Glomerular endothelial cell (primary cell): ENCODE measurements at regions not wholly inside any gene's neighbourhood (a gene's known extent, or its start where the extent isn't known, plus 50 kb on each side); places are given as distances from the start of the nearest gene placed in this dataset.

Source experiments
- DNase-seq: peaks from one replicate; pipeline ENCODE4 v3.0.0-alpha.2; 2011; ENCODE audit warnings: low read depth, low spot score; ENCODE audit errors: extremely low read depth

DNA sequence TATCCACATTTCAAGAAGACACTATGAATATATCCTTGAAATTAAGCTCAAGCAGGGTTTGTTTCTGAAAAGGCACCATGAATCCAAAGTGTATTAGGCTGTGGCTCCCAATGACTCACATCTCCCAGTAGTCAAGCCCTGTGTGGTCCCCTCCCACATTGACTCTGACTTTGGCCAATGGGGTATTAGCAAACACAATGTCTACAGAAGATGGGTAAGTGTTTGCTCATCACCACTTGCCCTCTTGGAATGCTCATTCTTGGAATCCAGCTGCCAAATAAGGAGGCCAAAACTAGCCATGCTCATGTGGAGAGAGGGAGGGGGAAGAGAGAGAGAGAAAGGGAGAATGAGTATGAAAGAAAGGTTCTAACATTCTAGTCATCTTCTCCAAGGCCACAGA is 490.0 kb downstream of the TXNL1 start:
- no peak for DNase-seq

DNA sequence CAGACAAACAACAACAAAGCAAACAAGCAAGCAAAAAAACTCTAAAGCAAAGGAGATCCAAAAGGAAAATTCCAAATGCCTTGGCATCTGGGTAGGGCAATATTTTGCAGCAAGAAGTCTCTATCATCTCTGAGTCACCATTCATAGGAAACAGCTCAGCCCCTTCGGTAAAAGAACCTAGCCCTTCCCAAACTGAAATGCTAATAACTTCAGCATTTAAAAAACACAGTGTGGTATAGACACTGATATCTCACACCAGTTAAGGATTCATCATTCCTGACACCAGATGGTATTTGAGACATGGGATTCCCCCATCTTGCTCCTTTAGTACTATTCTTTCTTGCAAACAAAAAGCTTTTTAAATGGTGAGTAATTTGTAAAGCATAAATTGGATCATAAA is 491.8 kb downstream of the TXNL1 start:
- DNase-seq, result no peak

- no peak for DNase-seq
These were observed 496.4 kb downstream of the TXNL1 start for GRCh38 chr18:56142001-56142400.

DNA sequence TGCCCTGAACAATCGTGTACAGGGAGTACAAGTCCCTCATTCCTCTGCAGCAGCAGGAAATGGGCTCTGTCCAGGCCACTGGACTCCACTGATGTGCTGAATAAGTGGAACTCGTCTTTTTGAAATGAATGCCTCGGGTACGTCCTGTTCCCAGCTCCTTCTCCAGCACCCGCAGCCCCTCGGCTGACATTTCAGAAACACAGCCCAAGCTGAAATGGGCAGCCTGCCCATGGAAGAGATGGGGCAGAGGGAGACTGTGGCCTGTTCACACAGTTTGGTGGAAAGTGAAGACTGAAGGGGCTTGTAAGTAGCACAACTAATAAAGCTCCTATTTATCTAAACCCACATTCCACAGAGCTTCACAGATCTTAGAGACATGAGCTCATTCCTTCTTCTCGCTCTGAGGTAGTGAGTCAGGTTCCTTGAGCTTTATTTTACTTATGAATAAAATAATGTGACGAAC is 498.6 kb downstream of the TXNL1 start:
- no peak for DNase-seq

GRCh38 chr18:56139372-56139771 is 499.0 kb downstream of the TXNL1 start:
- DNase-seq, result no peak

- no peak for DNase-seq
These were observed 502.3 kb downstream of the TXNL1 start for GRCh38 chr18:56136105-56136504.

DNA sequence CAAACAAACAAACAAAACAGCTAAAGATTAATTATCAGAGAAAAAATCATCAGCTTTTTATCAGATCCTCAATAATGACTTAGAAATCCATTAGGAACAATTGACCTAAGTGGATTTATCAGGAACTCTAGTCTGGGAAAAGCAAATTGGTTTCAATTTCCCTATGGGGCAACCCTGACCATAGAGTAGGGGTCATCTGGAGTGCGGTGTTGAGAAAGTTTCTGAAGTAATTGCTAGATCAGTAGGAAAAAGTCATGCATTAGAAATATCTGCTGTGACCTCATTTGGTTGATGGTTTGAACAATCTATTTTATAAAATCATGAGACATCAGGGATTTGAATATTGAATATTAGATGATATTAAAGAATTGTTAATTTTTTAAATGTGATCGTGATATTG is 507.9 kb downstream of the TXNL1 start:
- DNase-seq, result no peak

DNA sequence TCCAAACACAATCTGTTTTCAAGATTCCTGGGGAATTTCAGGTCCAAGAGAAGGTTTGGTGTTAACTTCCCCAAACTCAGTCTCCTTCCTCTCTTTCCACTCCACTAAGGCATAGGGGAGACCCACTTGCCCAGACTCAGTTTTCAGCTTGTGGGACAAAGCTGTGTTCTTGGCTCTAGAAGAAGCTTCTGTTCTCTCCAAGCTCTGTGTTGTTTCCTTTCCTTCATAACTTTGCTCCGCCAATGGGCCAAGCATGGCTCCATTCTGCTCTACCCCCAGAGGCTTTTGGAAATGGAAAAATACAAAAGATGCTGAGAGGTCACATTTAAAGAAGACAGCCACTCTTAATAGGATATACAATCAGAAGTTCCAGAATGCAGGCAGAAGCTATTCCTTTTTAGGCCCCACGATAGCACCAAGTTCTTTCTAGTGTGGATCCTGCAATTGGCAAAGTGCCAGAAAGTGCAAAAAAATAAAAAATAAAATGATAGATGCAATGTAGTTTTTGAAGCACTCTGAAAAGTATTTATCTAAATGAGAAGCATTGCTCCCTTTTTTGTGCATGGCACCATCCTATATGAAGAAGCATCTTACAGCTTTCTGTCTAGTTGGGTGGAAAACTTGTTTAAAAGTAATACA is 510.1 kb downstream of the TXNL1 start:
- DNase-seq, result no peak

GRCh38 chr18:56127322-56128099 is 510.9 kb downstream of the TXNL1 start:
- DNase-seq, result no peak

DNA sequence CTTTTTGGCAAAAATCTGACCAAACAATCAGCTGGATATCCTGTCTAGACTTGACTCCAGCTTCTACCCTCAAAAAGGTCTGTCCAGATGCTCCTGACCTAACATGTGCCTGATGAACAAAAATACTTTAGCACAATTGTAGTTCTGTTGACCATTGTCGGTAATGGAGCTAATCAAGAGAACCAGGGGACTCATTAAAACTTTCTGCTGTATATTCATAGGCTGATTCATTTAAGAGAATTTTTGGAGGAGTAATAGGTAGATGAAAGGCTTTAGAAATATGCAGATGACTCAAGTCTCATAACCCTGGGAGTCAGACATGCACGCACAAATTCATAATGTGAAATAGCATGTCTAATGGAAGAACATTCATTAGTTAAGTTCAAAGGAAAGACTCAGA is 514.2 kb downstream of the TXNL1 start:
- DNase-seq, result no peak

- no peak for DNase-seq
These were observed 516.7 kb downstream of the TXNL1 start for GRCh38 chr18:56121669-56122068.

DNA sequence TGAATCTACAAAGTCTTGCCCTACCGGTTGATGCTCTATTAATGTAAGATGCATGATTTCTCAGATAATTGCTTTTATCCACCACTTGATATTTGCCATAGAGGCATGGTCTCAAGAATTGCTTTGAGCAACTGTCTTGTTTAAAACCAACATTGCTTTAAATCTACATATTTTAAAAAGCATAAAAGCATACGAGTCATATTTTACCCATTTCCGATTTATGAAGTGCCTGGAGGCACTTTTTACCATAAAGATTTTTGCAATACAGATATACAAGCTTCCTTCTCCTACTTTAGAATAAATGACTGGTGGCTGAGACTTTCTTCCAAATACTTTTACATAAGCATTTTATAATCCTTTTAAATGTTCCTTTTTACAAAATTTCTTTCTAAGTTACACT is 517.6 kb downstream of the TXNL1 start:
- no peak for DNase-seq

DNA sequence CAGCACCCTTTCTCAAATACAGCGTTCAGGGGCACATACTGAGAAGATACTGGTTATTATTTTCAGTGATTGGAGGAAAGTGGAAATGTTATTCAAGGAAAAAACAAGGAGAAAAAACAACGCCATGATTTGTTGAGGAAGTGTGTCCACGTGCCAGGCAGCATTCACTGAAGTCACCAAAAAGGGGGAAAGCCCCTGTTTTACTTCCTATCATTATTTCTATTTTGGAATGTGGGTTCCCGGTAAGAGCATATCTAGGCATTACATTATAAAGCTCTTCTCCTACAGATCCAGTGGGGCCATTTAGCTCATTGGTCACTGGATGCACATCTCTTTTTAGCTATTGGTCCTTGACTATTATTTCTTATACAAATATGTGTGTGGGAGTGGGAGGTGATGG is 518.7 kb downstream of the TXNL1 start:
- DNase-seq, result no peak

- no peak for DNase-seq
These were observed 520.0 kb downstream of the TXNL1 start for GRCh38 chr18:56118422-56118821.

- DNase-seq, result no peak
These were observed 523.0 kb downstream of the TXNL1 start for GRCh38 chr18:56115071-56116015.

DNA sequence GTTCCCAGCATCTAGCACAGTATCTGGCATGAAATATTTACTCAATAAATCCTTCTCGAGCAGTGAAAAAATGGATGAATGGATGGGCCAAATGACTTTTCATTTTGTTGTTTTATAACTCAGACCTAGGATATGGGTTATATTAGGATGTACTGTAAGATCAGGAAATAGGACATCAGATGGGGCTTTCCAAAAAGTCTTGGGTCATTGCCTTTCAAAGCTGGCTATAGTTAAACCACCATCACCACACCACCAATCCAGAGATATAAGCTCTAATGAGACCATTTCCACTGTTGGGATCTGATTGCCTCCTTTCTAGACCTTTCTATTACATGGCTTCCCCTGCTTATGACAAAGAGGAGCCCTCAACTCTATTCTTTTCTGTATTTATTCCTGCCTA is 525.0 kb upstream of the TCF4 start:
- DNase-seq, result no peak

DNA sequence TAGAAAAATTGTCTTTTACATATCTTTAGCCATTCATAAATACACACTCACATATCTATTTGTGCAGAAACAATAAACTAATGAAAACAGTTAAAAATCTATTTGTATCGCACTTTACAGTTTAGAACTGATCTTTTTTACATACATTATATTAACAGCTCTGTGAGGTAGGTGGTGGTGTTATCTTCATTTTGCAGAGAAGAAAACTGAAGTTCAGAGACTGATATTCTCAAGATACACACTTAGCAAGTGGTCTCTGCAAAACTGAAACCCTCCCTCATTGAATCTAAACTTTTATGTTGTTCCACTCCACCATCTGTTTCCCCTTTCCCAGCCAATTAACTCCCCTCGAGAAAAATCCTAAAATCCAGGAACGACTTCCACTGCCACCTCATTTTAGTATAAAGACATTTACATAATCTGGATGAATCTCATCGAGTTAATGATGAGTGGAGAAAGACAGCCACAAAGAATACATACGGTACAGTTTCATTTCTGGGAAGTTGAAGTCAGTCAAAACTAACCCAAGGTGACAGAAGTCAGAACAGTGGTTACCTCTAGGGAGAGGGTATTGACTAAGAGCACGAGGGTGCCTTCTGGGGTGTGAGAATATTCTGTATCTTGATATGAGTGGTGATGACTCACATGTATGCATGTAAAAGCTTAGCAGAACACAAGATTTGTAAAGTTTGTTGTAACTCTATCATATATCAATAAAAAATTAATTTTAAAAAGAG is 524.2 kb upstream of the TCF4 start:
- no peak for DNase-seq

DNA sequence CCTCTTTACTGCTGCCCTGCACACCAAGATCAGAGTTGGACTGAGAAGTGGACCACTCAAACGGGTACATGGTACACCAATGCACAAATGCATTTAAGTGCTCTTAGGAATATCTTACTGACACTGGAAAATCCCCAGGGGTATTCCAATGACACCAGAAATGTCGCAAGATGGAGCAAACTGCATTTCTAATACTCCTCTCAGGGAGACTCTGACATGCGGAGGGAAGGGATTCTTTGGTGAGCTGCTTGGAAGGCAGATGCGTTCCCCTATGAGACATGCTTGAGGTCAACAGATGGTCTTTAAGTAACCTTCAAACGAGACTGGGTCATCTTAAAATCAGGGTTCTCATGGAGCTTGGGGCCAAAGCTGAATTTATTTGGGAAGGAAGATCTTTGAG is 521.8 kb upstream of the TCF4 start:
- DNase-seq, result no peak

DNA sequence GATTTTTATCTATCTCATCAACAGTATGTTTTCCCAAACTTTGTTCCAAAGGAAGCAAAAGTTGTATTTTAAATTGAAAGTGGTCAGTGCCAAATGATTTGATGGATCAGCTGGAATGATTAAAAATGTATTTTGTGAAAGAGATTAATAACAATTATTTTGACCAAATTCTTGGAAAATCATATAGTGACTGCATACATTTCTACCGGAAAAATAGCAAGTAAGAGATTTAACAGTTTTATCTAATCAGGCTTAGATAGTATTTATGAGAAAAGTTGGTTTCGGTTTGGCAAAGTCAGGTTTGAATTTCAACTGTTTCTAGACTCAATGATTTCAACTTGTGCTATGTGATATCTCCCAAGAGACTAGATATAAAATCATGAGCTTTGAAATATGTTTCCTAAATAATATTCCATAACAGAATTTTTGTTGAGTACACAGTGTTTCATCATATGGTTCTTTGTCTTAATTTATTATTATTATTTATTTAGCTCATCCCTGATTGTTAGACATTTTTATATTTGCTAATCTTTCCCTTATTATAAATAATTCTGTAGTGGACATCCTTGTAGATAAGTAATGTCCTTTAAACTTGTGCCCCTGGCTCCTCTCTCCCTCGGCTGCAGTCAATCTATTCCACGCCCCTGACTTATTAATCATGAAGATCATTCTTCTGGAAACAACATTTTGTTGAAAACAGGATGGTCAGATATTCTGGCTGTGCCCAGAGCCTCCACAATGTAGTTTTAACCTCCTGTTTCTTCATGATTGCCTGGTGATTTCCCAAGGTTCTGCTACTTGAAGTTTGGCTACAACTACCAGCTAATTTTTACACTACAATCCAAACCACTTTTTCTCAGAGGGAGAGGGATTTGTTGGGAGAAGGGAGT is 520.7 kb upstream of the TCF4 start:
- DNase-seq, result no peak
